GM12874 (cell line): ENCODE measurements at regions not wholly inside any gene's neighbourhood (a gene's known extent, or its start where the extent isn't known, plus 50 kb on each side); places are given as distances from the start of the nearest gene placed in this dataset.

Experiments
- CTCF ChIP-seq: IDR thresholded peaks from 2 replicates; pipeline ENCODE4 v1.5.1; 2011; ENCODE audit warnings: low read depth, mild to moderate bottlenecking, control low read depth, low read length, moderate library complexity; ENCODE audit not compliant: insufficient read depth

- no peak for TF ChIP-seq CTCF
Observed at GRCh38 chrX:5656544-5656943, 572.1 kb downstream of the NLGN4X start.

GRCh38 chrX:5650904-5651303 is 577.8 kb downstream of the NLGN4X start:
- no peak for TF ChIP-seq CTCF

- TF ChIP-seq CTCF, result no peak
Observed at GRCh38 chrX:5648941-5649568, 579.6 kb downstream of the NLGN4X start.

GRCh38 chrX:5646818-5647217 is 581.8 kb downstream of the NLGN4X start:
- no peak for TF ChIP-seq CTCF

- TF ChIP-seq CTCF, result no peak
Observed at GRCh38 chrX:5644776-5645175, 583.9 kb downstream of the NLGN4X start.

GRCh38 chrX:5640071-5640470 is 588.6 kb downstream of the NLGN4X start:
- TF ChIP-seq CTCF, result no peak

- no peak for TF ChIP-seq CTCF
Observed at GRCh38 chrX:5638572-5638971, 590.1 kb downstream of the NLGN4X start.

- no peak for TF ChIP-seq CTCF
Observed at GRCh38 chrX:5632887-5633286, 595.8 kb downstream of the NLGN4X start.
